ENCODE measurements at regions not wholly inside any gene's neighbourhood (a gene's known extent, or its start where the extent isn't known, plus 50 kb on each side); places are given as distances from the start of the nearest gene placed in this dataset.

- H3K27me3 ChIP-seq: peaks cover 0 to 7% (median 0%) of the 10 kb centered on the region in 3 donors
- no peak overlapping the region for H3K27ac ChIP-seq
- H3K4me1 ChIP-seq: peaks cover 0 to 16% (median 5%) of the 10 kb centered on the region in 4 donors
- WGBS, 5 donors: 81 to 94% (median 89%) methylated on average over 9 of the region's 9 CpGs
- H3K4me3 ChIP-seq: no peak overlapping the region
- H3K36me3 ChIP-seq: no peaks in the 10 kb centered on the region
- DNase-seq: no peak
- H3K9me3 ChIP-seq: no peaks in the 10 kb centered on the region
- intact Hi-C loops (cut with DNase I; ENCODE audit: low total_unique reads): no loop called here
- TF ChIP-seq CTCF (IDR thresholded peaks at IDR 0.05) (no peak), EP300 (IDR thresholded peaks at IDR 0.05) (no peak), POLR2AphosphoS5 (IDR thresholded peaks at IDR 0.05) (no peak), POLR2A (IDR thresholded peaks at IDR 0.05) (no peak)
Measured at GRCh38 chr16:86393907-86394626, 116.3 kb upstream of the FOXF1 start.

- peaks cover 0 to 16% (median 5%) of the 10 kb centered on the region in 4 donors for H3K4me1 ChIP-seq
- H3K4me3 ChIP-seq: no peak overlapping the region
- no peak for TF ChIP-seq CTCF (IDR thresholded peaks at IDR 0.05)
- TF ChIP-seq POLR2A (IDR thresholded peaks at IDR 0.05): no peak
- no peak for TF ChIP-seq POLR2AphosphoS5 (IDR thresholded peaks at IDR 0.05)
- TF ChIP-seq EP300 (IDR thresholded peaks at IDR 0.05): no peak
- 38 to 68% (median 53%) methylated on average over 3 of the region's 3 CpGs for WGBS, 5 donors
- intact Hi-C loops (cut with DNase I; ENCODE audit: low total_unique reads): no loop called here
- H3K27me3 ChIP-seq: no peaks in the 10 kb centered on the region
- no peaks in the 10 kb centered on the region for H3K9me3 ChIP-seq
- no peak for DNase-seq
- H3K27ac ChIP-seq: peak overlapping the region in 4 of 5 donors; percentile 66 to 85 (median 83)
- H3K36me3 ChIP-seq: no peaks in the 10 kb centered on the region
Measured at GRCh38 chr16:86395477-86395876, 114.8 kb upstream of the FOXF1 start.

- TF ChIP-seq POLR2A (IDR thresholded peaks at IDR 0.05) (no peak), POLR2AphosphoS5 (IDR thresholded peaks at IDR 0.05) (no peak), CTCF (IDR thresholded peaks at IDR 0.05) (no peak), EP300 (IDR thresholded peaks at IDR 0.05) (no peak)
- no peaks in the 10 kb centered on the region for H3K9me3 ChIP-seq
- no peaks in the 10 kb centered on the region for H3K27me3 ChIP-seq
- no peak overlapping the region for H3K4me3 ChIP-seq
- no peaks in the 10 kb centered on the region for H3K36me3 ChIP-seq
- intact Hi-C loops (cut with DNase I; ENCODE audit: low total_unique reads): no loop called here
- H3K4me1 ChIP-seq: peaks cover 0 to 16% (median 5%) of the 10 kb centered on the region in 4 donors
- peak overlapping the region; percentile 57 to 85 (median 83) for H3K27ac ChIP-seq
- DNase-seq: peak in 1 of 2 donors; percentile 88
- WGBS, 5 donors: 28 to 44% (median 30%) methylated on average over 10 of the region's 10 CpGs
Measured at GRCh38 chr16:86396422-86396821, 113.9 kb upstream of the FOXF1 start.

GRCh38 chr16:86396901-86397311 lies 113.4 kb upstream of the FOXF1 start:
- peaks cover 0 to 16% (median 5%) of the 10 kb centered on the region in 4 donors for H3K4me1 ChIP-seq
- 36 to 51% (median 41%) methylated on average over 9 of the region's 9 CpGs for WGBS, 5 donors
- intact Hi-C loops (cut with DNase I; ENCODE audit: low total_unique reads): no loop called here
- TF ChIP-seq POLR2AphosphoS5 (IDR thresholded peaks at IDR 0.05) (peak in 1 of 3 donors; percentile 45), POLR2A (IDR thresholded peaks at IDR 0.05) (no peak)
- H3K27ac ChIP-seq: peak overlapping the region; percentile 57 to 85 (median 83)
- no peaks in the 10 kb centered on the region for H3K9me3 ChIP-seq
- peak in 1 of 2 donors; percentile 71 for DNase-seq
- no peak overlapping the region for H3K4me3 ChIP-seq
- no peaks in the 10 kb centered on the region for H3K27me3 ChIP-seq
- H3K36me3 ChIP-seq: no peaks in the 10 kb centered on the region

GRCh38 chr16:86398201-86398600 lies 112.1 kb upstream of the FOXF1 start:
- intact Hi-C loops (cut with DNase I; ENCODE audit: low total_unique reads): no loop called here
- Histone ChIP-seq H3K4me1 (peaks cover 0 to 16% (median 5%) of the 10 kb centered on the region in 4 donors), H3K27ac (no peak overlapping the region), H3K4me3 (no peak overlapping the region), H3K36me3 (no peaks in the 10 kb centered on the region), H3K9me3 (no peaks in the 10 kb centered on the region), H3K27me3 (no peaks in the 10 kb centered on the region)
- no peak for TF ChIP-seq POLR2AphosphoS5 (IDR thresholded peaks at IDR 0.05)
- TF ChIP-seq POLR2A (IDR thresholded peaks at IDR 0.05): no peak
- no peak for TF ChIP-seq CTCF (IDR thresholded peaks at IDR 0.05)
- 68 to 79% (median 71%) methylated on average over 6 of the region's 6 CpGs for whole genome bisulfite sequencing, 5 donors
- DNase-seq: no peak
